Common myeloid progenitor, CD34-positive (primary cell): ENCODE measurements at regions not wholly inside any gene's neighbourhood (a gene's known extent, or its start where the extent isn't known, plus 50 kb on each side); places are given as distances from the start of the nearest gene placed in this dataset.
A peak's percentile ranks its signal among the peaks of the same experiment; 100 is the strongest.

Experiments used
- CTCF ChIA-PET: fragments of 350-600 bp; sonication (Branson Sonifier 250); formaldehyde crosslinking; loops from one replicate; lab custom pipeline; 2021; ENCODE audit warnings: antibody characterized with exemption; lab: Charles Lee
- POLR2A ChIA-PET: fragments of 350-600 bp; sonication (Branson Sonifier 250); formaldehyde crosslinking; loops from one replicate; lab custom pipeline; 2021; ENCODE audit warnings: antibody characterized with exemption; lab: Charles Lee
- DNase-seq, 3 donors: peaks; one replicate each; pipeline versions ENCODE4 v3.0.0 to v3.0.0-alpha.2; 2013
- H3K27ac ChIP-seq, 2 experiments: 1 replicate in 1 of 2; 2 replicates in 1 of 2; pipeline ENCODE4 v1.7.0; 2013; ENCODE audit warnings: inconsistent platforms in 2 of 2, low read length in 2 of 2, mild to moderate bottlenecking in 2 of 2, low read depth in 1 of 2, moderate library complexity in 1 of 2; ENCODE audit not compliant: severe bottlenecking in 2 of 2, insufficient read depth in 1 of 2, poor library complexity in 1 of 2
- H3K27me3 ChIP-seq, 5 experiments: replicated peaks in 2 of 5; 1 replicate in 3 of 5; 2 replicates in 2 of 5; pipeline versions ENCODE4 v1.6.1 to v1.7.0; 2013; ENCODE audit warnings: low read length in 4 of 5, mild to moderate bottlenecking in 2 of 5, moderate library complexity in 2 of 5, inconsistent platforms in 1 of 5; ENCODE audit not compliant: insufficient read depth in 5 of 5, control insufficient read depth in 4 of 5
- H3K36me3 ChIP-seq, 4 experiments: 1 replicate in 2 of 4; 2 replicates in 2 of 4; pipeline versions ENCODE4 v1.6.1 to v1.7.0; 2013; ENCODE audit warnings: low read length in 3 of 4, control low read depth in 1 of 4, mild to moderate bottlenecking in 1 of 4; ENCODE audit not compliant: control insufficient read depth in 4 of 4, insufficient read depth in 4 of 4
- H3K4me1 ChIP-seq, 4 experiments: 1 replicate in 3 of 4; 2 replicates in 1 of 4; pipeline versions ENCODE4 v1.6.1 to v1.7.1; 2013; ENCODE audit warnings: low read length in 3 of 4, mild to moderate bottlenecking in 3 of 4, control low read depth in 1 of 4, inconsistent platforms in 1 of 4, moderate library complexity in 1 of 4; ENCODE audit not compliant: control insufficient read depth in 4 of 4, insufficient read depth in 4 of 4; ENCODE audit errors: control extremely low read depth in 1 of 4
- H3K4me3 ChIP-seq, 7 experiments: 1 replicate in 4 of 7; 2 replicates in 3 of 7; pipeline versions ENCODE4 v1.5.1 to v1.7.0; 2013; ENCODE audit warnings: mild to moderate bottlenecking in 7 of 7, low read length in 6 of 7, moderate library complexity in 6 of 7, inconsistent platforms in 2 of 7, low read depth in 2 of 7, control low read depth in 1 of 7; ENCODE audit not compliant: insufficient read depth in 4 of 7, control insufficient read depth in 1 of 7; ENCODE audit errors: extremely low read depth in 1 of 7
- H3K9me3 ChIP-seq, 5 experiments: 1 replicate in 4 of 5; 2 replicates in 1 of 5; pipeline versions ENCODE4 v1.6.1 to v1.7.1; 2013; ENCODE audit warnings: low read length in 4 of 5, mild to moderate bottlenecking in 2 of 5, inconsistent platforms in 1 of 5, low read depth in 1 of 5, moderate library complexity in 1 of 5; ENCODE audit not compliant: control insufficient read depth in 4 of 5, insufficient read depth in 2 of 5; ENCODE audit errors: control extremely low read depth in 1 of 5
- WGBS: methylation state at CpG from one replicate; pipeline ENCODE4 v1.1.5; 2013; ENCODE audit not compliant: insufficient coverage; 5-methylcytosine and 5-hydroxymethylcytosine counted together

GRCh38 chr14:46256381-46256780 is 395.2 kb downstream of the RPL10L start:
- peak; percentile 15 to 72 (median 64) for DNase-seq
- WGBS: no CpG with 5 or more reads among the region's 3 CpGs
- POLR2A ChIA-PET: no interaction called here
- peaks cover 0 to 8% (median 0%) of the 10 kb centered on the region in 5 experiments for H3K9me3 ChIP-seq
- CTCF ChIA-PET: no interaction called here
- peak overlapping the region in 1 of 2 experiments; percentile 50 for H3K27ac ChIP-seq
- peak overlapping the region in 4 of 7 experiments; percentile 15 to 52 (median 30) for H3K4me3 ChIP-seq
- H3K27me3 ChIP-seq: no peaks in the 10 kb centered on the region
- no peaks in the 10 kb centered on the region for H3K36me3 ChIP-seq
- H3K4me1 ChIP-seq: peaks cover 0 to 13% (median 3%) of the 10 kb centered on the region in 4 experiments

GRCh38 chr14:46250113-46250703 is 401.4 kb downstream of the RPL10L start:
- H3K27ac ChIP-seq: no peak overlapping the region
- no peaks in the 10 kb centered on the region for H3K27me3 ChIP-seq
- H3K4me3 ChIP-seq: no peak overlapping the region
- no peaks in the 10 kb centered on the region for H3K36me3 ChIP-seq
- peaks cover 0 to 16% (median 3%) of the 10 kb centered on the region in 4 experiments for H3K4me1 ChIP-seq
- DNase-seq: peak; percentile 42 to 64 (median 60)
- CTCF ChIA-PET: interaction anchor here (0.6 to 3.4 kb wide), 18 partner anchors 8 to 118 kb away, joined by 3 to 42 read pairs (median 3); no protein-coding TSS in a partner anchor
- H3K9me3 ChIP-seq: peaks cover 0 to 8% (median 0%) of the 10 kb centered on the region in 5 experiments
- POLR2A ChIA-PET: no interaction called here

GRCh38 chr14:46248001-46248630 is 403.5 kb downstream of the RPL10L start:
- H3K4me3 ChIP-seq: no peak overlapping the region
- no peaks in the 10 kb centered on the region for H3K9me3 ChIP-seq
- CTCF ChIA-PET: interaction anchor here (0.7 to 3.4 kb wide), 2 partner anchors 96 to 283 kb away, joined by 3 to 42 read pairs; no protein-coding TSS in a partner anchor
- no CpG with 5 or more reads among the region's 1 CpG for WGBS
- DNase-seq: no peak
- POLR2A ChIA-PET: interaction anchor here (1.0 kb wide), 1 partner anchor 77 kb away, joined by 3 read pairs; no protein-coding TSS in a partner anchor
- H3K27ac ChIP-seq: no peak overlapping the region
- no peaks in the 10 kb centered on the region for H3K27me3 ChIP-seq
- H3K4me1 ChIP-seq: peaks cover 0 to 16% (median 3%) of the 10 kb centered on the region in 4 experiments
- H3K36me3 ChIP-seq: no peaks in the 10 kb centered on the region

DNA sequence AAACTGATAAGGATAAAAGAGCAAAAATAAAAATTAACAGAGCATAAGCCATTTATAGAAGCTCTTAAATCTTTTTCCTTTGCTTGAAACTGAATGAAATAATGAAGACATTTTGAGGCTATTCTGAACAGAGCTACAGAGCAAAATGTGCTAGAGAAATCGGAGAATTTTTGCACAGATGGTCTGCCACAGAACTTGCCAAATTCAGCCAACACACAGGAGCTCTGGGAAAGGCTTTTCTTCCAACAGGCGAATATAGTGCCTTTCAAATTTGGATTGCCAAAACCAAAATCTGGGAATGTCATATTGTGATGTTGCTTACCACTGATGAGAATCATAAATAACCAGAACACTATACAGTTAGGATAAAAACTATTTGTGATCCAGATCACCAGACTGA is 406.3 kb downstream of the RPL10L start:
- no peak overlapping the region for H3K4me3 ChIP-seq
- ChIA-PET CTCF (no interaction called here), POLR2A (no interaction called here)
- no peak for DNase-seq
- no peaks in the 10 kb centered on the region for H3K36me3 ChIP-seq
- no peaks in the 10 kb centered on the region for H3K27me3 ChIP-seq
- no peaks in the 10 kb centered on the region for H3K9me3 ChIP-seq
- WGBS: 100% methylated on average over 1 of the region's 2 CpGs
- no peak overlapping the region for H3K27ac ChIP-seq
- peaks cover 0 to under 1% (median 0%) of the 10 kb centered on the region in 4 experiments for H3K4me1 ChIP-seq

- POLR2A ChIA-PET: no interaction called here
- Histone ChIP-seq H3K9me3 (no peaks in the 10 kb centered on the region), H3K36me3 (no peaks in the 10 kb centered on the region), H3K27ac (no peak overlapping the region), H3K27me3 (no peaks in the 10 kb centered on the region), H3K4me3 (no peak overlapping the region), H3K4me1 (peaks cover 0 to 9% (median 2%) of the 10 kb centered on the region in 4 experiments)
- CTCF ChIA-PET: interaction anchor here (1.5 kb wide), 1 partner anchor 10 kb away, joined by 4 read pairs; no protein-coding TSS in a partner anchor
- WGBS: no CpG with 5 or more reads among the region's 2 CpGs
- no peak for DNase-seq
Observed at GRCh38 chr14:46233786-46234185, 417.8 kb downstream of the RPL10L start.

DNA sequence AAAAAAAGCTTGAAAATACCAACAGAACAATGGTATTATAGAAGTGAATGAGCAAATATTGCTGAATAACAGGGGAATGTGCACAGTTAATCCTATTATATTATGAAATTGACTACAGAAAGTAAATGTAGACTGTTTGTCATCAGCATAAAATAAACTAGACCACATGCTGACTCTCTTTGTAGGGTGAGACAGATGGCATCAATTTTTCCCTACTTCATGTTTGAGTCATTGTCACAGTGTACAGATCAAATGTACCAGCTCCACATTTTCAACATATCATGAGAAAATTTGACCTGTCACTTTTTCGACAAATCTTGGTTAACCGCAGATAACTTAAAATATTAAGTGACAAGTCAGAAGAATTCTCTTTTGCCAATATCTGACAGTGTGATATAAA is 421.0 kb downstream of the RPL10L start:
- Histone ChIP-seq H3K4me1 (peaks cover 0 to 9% (median 2%) of the 10 kb centered on the region in 4 experiments), H3K9me3 (no peaks in the 10 kb centered on the region), H3K27ac (no peak overlapping the region), H3K36me3 (no peaks in the 10 kb centered on the region), H3K27me3 (no peaks in the 10 kb centered on the region), H3K4me3 (no peak overlapping the region)
- DNase-seq: no peak
- ChIA-PET POLR2A (no interaction called here), CTCF (interaction anchor here (0.6 kb wide), 1 partner anchor 9 kb away, joined by 3 read pairs; no protein-coding TSS in a partner anchor)
- 100% methylated on average over 1 of the region's 2 CpGs for WGBS

- WGBS: no CpG with 5 or more reads among the region's 1 CpG
- no peak overlapping the region for H3K27ac ChIP-seq
- DNase-seq: no peak
- peaks cover 0 to under 1% (median 0%) of the 10 kb centered on the region in 4 experiments for H3K4me1 ChIP-seq
- peaks cover 0 to 2% (median 0%) of the 10 kb centered on the region in 5 experiments for H3K9me3 ChIP-seq
- no peaks in the 10 kb centered on the region for H3K36me3 ChIP-seq
- H3K27me3 ChIP-seq: no peaks in the 10 kb centered on the region
- POLR2A ChIA-PET: no interaction called here
- H3K4me3 ChIP-seq: no peak overlapping the region
- CTCF ChIA-PET: no interaction called here
Observed at GRCh38 chr14:46215801-46216200, 435.8 kb downstream of the RPL10L start.
